ENCODE measurements at regions not wholly inside any gene's neighbourhood (a gene's known extent, or its start where the extent isn't known, plus 50 kb on each side); places are given as distances from the start of the nearest gene placed in this dataset.

DNA sequence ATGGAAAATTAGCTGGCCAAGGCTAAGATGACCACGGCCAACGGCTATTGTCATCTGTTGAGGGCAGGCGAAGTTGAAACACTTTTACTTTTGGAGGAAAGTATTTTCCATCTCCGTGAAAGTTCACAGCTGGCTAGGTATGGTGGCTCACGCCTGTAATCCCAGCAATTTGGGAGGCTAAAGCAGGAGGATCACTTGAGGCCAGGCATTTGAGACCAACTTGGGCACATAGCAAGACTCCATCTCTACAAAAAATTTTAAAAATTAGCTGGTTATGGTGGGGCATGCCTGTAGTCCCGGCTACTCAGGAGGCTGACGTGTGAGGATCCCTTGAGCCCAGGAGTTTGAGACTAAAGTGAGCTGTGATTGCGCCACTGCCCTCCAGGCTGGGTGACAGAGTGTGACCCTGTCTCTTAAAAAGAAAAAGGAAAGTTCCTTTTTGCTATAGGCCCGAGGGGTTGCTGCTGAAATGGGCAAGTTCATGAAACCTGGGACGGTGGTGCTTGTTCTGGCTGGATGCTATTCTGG is 85.5 kb upstream of the MKLN1 start:
- Histone ChIP-seq H3K4me1 (ENCODE audit: control insufficient read depth, insufficient read depth, low read length) (peaks cover 11% of the 10 kb centered on the region; the same call in 1 of the 2 replicates), H3K27ac (ENCODE audit: low read depth, low read length) (no peak overlapping the region), H3K36me3 (ENCODE audit: control insufficient read depth, insufficient read depth, low read length) (no peaks in the 10 kb centered on the region), H3K9me3 (ENCODE audit: control insufficient read depth, insufficient read depth, low read length) (no peaks in the 10 kb centered on the region), H3K27me3 (ENCODE audit: control insufficient read depth, insufficient read depth, low read length) (no peaks in the 10 kb centered on the region), H3K4me3 (ENCODE audit: low read depth, low read length) (no peak overlapping the region), H3K9ac (ENCODE audit: low read depth, low read length) (no peak overlapping the region)

DNA sequence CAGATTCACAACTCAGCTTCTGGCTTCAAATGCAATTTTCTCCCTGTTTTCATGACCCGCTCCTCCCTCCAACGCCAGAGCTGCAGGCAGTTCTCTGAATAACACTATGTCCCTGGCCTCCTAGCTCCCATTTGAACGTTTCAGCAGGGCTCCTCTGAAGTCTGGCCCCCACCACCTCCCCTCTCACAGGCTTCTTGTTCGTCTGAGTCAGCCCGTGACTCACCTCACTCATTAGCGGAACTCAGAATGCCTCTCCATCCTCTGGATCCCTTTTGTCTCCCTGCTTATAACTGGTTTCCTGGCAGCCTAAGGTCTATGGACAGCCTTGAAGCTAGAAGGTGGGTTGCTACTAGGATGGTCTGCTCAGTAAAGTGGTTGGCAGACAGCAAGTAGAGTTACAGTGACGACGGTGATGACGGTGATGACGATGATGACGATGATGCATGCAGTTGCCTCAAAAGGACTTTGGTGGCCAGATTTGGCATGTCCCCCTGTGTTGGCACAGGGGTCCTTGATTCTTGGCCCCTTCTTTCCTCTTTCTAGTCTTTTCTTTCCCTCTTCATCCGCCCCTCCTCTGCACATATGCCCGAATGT is 83.3 kb upstream of the MKLN1 start:
- H3K27me3 ChIP-seq (ENCODE audit: control insufficient read depth, insufficient read depth, low read length) = no peaks in the 10 kb centered on the region
- peak overlapping the region; percentile 65 for H3K27ac ChIP-seq (ENCODE audit: low read depth, low read length)
- H3K9ac ChIP-seq (ENCODE audit: low read depth, low read length) = no peak overlapping the region
- no peaks in the 10 kb centered on the region for H3K9me3 ChIP-seq (ENCODE audit: control insufficient read depth, insufficient read depth, low read length)
- H3K4me1 ChIP-seq (ENCODE audit: control insufficient read depth, insufficient read depth, low read length) = peaks cover 11% of the 10 kb centered on the region; the same call in 1 of the 2 replicates
- no peak overlapping the region for H3K4me3 ChIP-seq (ENCODE audit: low read depth, low read length)
- no peaks in the 10 kb centered on the region for H3K36me3 ChIP-seq (ENCODE audit: control insufficient read depth, insufficient read depth, low read length)

DNA sequence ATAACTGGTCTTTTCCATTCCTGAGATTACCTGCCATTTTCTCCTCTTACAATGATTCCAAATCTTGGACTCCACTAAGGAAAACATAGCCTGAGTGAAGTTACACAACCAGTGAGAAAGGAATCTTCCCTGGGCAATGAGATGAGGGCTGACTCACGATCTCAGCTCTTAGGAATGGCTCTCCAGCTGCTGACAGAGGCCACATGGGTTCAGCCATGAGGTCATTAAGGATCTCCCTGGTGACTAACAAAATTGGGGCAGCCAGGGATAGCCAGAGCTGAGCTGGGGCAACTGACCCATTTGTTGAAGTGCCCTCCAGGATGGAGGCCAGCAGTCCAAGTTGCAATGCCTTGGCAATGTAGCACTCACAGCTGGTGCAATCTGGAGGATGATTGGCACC is 78.7 kb upstream of the MKLN1 start:
- H3K27ac ChIP-seq (ENCODE audit: low read depth, low read length) = peak overlapping the region; percentile 6
- no peak overlapping the region for H3K9ac ChIP-seq (ENCODE audit: low read depth, low read length)

DNA sequence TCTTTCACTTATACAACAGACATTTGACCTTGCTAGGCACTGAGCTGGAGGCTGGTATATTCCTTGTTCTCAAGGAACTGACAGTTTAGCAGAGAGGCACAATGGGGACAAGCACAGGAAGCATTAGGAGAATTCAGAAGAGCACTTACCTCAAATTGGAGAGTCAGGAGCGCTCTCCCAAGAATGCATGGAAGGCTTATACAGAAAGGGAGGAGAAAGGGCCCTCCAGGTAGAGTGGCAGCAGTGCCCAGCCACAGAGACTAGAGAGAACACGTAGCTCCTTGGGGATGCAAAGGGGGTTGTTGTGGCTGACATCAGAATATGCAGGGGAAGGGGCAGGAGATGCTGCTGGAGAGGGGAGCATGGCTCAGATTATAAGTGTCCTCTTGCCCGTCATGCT is 78.2 kb upstream of the MKLN1 start:
- no peaks in the 10 kb centered on the region for H3K36me3 ChIP-seq (ENCODE audit: control insufficient read depth, insufficient read depth, low read length)
- peaks cover 5% of the 10 kb centered on the region; the same call in 1 of the 2 replicates for H3K4me1 ChIP-seq (ENCODE audit: control insufficient read depth, insufficient read depth, low read length)
- no peak overlapping the region for H3K27ac ChIP-seq (ENCODE audit: low read depth, low read length)
- H3K9me3 ChIP-seq (ENCODE audit: control insufficient read depth, insufficient read depth, low read length) = peaks cover 11% of the 10 kb centered on the region
- no peak overlapping the region for H3K4me3 ChIP-seq (ENCODE audit: low read depth, low read length)
- H3K9ac ChIP-seq (ENCODE audit: low read depth, low read length) = no peak overlapping the region
- no peaks in the 10 kb centered on the region for H3K27me3 ChIP-seq (ENCODE audit: control insufficient read depth, insufficient read depth, low read length)

More for the DNA sequence above, 78.7 kb upstream of the MKLN1 start:
- Histone ChIP-seq H3K9me3 (ENCODE audit: control insufficient read depth, insufficient read depth, low read length) (peaks cover 6% of the 10 kb centered on the region; the same call in 1 of the 2 replicates), H3K4me1 (ENCODE audit: control insufficient read depth, insufficient read depth, low read length) (peaks cover 10% of the 10 kb centered on the region; the same call in 1 of the 2 replicates), H3K4me3 (ENCODE audit: low read depth, low read length) (no peak overlapping the region), H3K27me3 (ENCODE audit: control insufficient read depth, insufficient read depth, low read length) (no peaks in the 10 kb centered on the region), H3K36me3 (ENCODE audit: control insufficient read depth, insufficient read depth, low read length) (no peaks in the 10 kb centered on the region)

DNA sequence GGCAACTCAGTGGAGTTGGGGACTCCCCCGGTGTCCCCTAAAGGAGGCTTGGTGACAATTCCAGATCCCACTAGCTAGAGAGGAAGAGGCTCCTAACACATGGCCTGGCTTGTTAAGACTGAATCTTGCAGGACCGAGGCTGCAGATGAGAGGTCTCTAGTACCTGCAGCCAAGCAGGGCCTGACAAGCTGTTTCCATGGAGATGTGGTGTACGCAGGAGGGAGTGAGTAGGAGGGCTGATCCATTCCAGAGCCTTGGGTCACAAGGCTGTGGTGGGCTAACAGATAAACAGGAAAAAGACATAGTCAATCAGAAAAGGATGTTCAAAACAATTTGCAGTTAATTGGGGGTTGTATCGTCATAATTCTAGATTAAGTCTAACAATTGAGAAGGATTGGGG is 77.3 kb upstream of the MKLN1 start:
- H3K27ac ChIP-seq (ENCODE audit: low read depth, low read length) = no peak overlapping the region
- H3K4me1 ChIP-seq (ENCODE audit: control insufficient read depth, insufficient read depth, low read length) = no peaks in the 10 kb centered on the region
- H3K4me3 ChIP-seq (ENCODE audit: low read depth, low read length) = no peak overlapping the region
- H3K9me3 ChIP-seq (ENCODE audit: control insufficient read depth, insufficient read depth, low read length) = peaks cover 14% of the 10 kb centered on the region
- no peaks in the 10 kb centered on the region for H3K36me3 ChIP-seq (ENCODE audit: control insufficient read depth, insufficient read depth, low read length)
- no peak overlapping the region for H3K9ac ChIP-seq (ENCODE audit: low read depth, low read length)
- H3K27me3 ChIP-seq (ENCODE audit: control insufficient read depth, insufficient read depth, low read length) = no peaks in the 10 kb centered on the region

DNA sequence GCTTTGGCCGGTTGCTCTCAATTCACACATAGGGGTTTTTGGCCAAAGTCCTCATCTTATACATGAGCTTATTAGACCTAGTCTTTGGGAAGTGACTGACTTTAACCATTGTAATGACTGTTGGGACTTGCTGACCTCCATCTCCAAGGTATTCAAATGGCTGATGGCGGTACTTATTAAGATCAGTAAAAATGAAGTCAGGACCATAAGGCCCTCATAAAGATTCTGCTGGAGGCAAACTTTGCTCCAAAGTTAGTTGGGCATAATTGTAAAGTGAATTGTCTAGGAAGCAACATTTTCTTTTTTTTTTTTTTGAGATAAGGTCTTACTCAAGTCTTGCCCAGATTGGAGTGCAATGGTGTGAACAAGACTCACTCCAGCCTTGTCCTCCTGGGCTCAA is 76.3 kb upstream of the MKLN1 start:
- H3K27me3 ChIP-seq (ENCODE audit: control insufficient read depth, insufficient read depth, low read length) = no peaks in the 10 kb centered on the region
- H3K9ac ChIP-seq (ENCODE audit: low read depth, low read length) = no peak overlapping the region
- H3K9me3 ChIP-seq (ENCODE audit: control insufficient read depth, insufficient read depth, low read length) = peaks cover 14% of the 10 kb centered on the region
- H3K36me3 ChIP-seq (ENCODE audit: control insufficient read depth, insufficient read depth, low read length) = no peaks in the 10 kb centered on the region
- H3K27ac ChIP-seq (ENCODE audit: low read depth, low read length) = no peak overlapping the region
- H3K4me3 ChIP-seq (ENCODE audit: low read depth, low read length) = no peak overlapping the region
- H3K4me1 ChIP-seq (ENCODE audit: control insufficient read depth, insufficient read depth, low read length) = no peaks in the 10 kb centered on the region

DNA sequence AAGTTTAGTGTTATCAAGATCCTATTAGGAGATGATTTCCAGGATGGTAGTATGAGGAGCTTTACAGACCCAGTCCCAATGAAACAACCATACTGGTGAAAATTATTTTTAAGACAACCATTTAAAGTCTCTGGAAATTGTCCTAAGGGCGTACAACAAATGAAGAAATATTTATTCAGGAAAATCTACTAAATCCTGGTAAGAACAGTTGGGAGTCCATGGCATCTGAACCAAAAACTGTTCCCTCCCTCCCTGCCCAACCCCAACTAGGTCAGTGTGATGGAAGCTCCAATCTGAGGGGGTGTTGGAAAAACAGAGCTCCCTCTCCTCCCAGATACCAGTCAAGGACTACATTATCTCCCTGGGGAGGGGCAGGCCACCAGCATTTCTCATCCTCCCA is 74.7 kb upstream of the MKLN1 start:
- Histone ChIP-seq H3K4me3 (ENCODE audit: low read depth, low read length) (no peak overlapping the region), H3K27ac (ENCODE audit: low read depth, low read length) (no peak overlapping the region), H3K36me3 (ENCODE audit: control insufficient read depth, insufficient read depth, low read length) (no peaks in the 10 kb centered on the region), H3K9ac (ENCODE audit: low read depth, low read length) (no peak overlapping the region), H3K9me3 (ENCODE audit: control insufficient read depth, insufficient read depth, low read length) (peaks cover 14% of the 10 kb centered on the region), H3K27me3 (ENCODE audit: control insufficient read depth, insufficient read depth, low read length) (no peaks in the 10 kb centered on the region), H3K4me1 (ENCODE audit: control insufficient read depth, insufficient read depth, low read length) (no peaks in the 10 kb centered on the region)

DNA sequence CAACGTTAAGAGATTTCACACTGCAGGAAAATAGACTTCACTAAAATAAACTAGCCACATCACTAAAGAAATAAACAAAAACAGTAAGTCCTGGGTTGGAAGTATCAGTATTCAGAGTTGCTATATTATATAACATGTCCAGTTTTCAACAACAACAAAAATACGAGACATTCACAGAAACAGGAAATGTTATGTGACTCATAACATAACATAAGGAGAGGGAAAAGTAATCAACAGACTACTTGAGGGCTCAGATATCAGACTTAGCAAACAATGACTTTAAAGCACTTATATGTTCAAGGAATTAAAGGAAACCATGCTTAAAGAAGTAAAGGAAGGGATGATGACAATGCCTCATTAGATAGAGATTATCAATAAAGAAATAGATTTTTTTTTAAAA is 73.5 kb upstream of the MKLN1 start:
- H3K9ac ChIP-seq (ENCODE audit: low read depth, low read length) = no peak overlapping the region
- no peak overlapping the region for H3K4me3 ChIP-seq (ENCODE audit: low read depth, low read length)
- H3K4me1 ChIP-seq (ENCODE audit: control insufficient read depth, insufficient read depth, low read length) = no peaks in the 10 kb centered on the region
- H3K27me3 ChIP-seq (ENCODE audit: control insufficient read depth, insufficient read depth, low read length) = no peaks in the 10 kb centered on the region
- no peaks in the 10 kb centered on the region for H3K36me3 ChIP-seq (ENCODE audit: control insufficient read depth, insufficient read depth, low read length)
- H3K27ac ChIP-seq (ENCODE audit: low read depth, low read length) = no peak overlapping the region
- peaks cover 14% of the 10 kb centered on the region for H3K9me3 ChIP-seq (ENCODE audit: control insufficient read depth, insufficient read depth, low read length)

DNA sequence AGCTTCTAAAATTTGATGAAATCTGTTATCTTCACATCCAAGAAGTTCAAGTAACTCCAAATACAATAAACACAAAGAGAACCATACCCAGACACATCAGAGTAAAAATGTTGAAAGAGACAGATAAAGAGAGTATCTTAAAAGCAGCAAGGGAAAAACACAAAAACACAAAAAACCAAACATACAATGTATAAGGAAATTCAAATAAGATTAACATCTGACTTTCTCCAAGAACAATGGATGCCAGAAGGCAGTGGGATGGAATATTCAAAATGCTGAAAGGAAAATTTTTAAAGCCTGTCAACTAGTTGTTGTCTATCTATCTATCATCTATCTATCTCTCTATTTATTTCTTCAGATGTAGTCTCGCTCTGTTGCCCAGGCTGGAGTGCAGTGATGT is 72.4 kb upstream of the MKLN1 start:
- peaks cover 14% of the 10 kb centered on the region for H3K9me3 ChIP-seq (ENCODE audit: control insufficient read depth, insufficient read depth, low read length)
- H3K4me1 ChIP-seq (ENCODE audit: control insufficient read depth, insufficient read depth, low read length) = no peaks in the 10 kb centered on the region
- H3K27me3 ChIP-seq (ENCODE audit: control insufficient read depth, insufficient read depth, low read length) = no peaks in the 10 kb centered on the region
- H3K27ac ChIP-seq (ENCODE audit: low read depth, low read length) = no peak overlapping the region
- no peaks in the 10 kb centered on the region for H3K36me3 ChIP-seq (ENCODE audit: control insufficient read depth, insufficient read depth, low read length)
- no peak overlapping the region for H3K9ac ChIP-seq (ENCODE audit: low read depth, low read length)
- no peak overlapping the region for H3K4me3 ChIP-seq (ENCODE audit: low read depth, low read length)

DNA sequence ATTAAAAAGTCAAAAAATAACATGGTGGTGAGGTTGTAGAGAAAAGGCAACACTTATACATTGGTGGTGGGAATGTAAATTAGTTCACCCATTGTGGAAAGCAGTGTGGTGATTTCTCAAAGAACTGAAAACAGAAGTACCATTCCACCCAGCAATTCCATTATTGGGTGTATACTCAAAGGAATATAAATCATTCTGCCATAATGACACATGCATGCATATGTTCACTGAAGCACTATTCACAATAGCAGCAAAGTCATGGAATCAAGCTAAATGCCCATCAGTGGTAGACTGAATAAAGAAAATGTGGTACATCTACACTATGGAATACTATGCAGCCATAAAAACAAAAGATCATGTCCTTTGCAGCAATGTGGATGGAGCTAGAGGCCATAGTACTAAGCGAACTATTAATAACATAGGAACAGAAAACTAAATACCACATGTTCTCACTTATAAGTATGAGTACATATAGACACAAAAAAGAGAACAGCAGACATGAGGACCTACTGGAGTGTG is 66.1 kb upstream of the MKLN1 start:
- H3K4me3 ChIP-seq (ENCODE audit: low read depth, low read length) = no peak overlapping the region
- H3K36me3 ChIP-seq (ENCODE audit: control insufficient read depth, insufficient read depth, low read length) = no peaks in the 10 kb centered on the region
- H3K27ac ChIP-seq (ENCODE audit: low read depth, low read length) = no peak overlapping the region
- H3K9ac ChIP-seq (ENCODE audit: low read depth, low read length) = no peak overlapping the region
- no peaks in the 10 kb centered on the region for H3K4me1 ChIP-seq (ENCODE audit: control insufficient read depth, insufficient read depth, low read length)
- no peaks in the 10 kb centered on the region for H3K9me3 ChIP-seq (ENCODE audit: control insufficient read depth, insufficient read depth, low read length)
- no peaks in the 10 kb centered on the region for H3K27me3 ChIP-seq (ENCODE audit: control insufficient read depth, insufficient read depth, low read length)

DNA sequence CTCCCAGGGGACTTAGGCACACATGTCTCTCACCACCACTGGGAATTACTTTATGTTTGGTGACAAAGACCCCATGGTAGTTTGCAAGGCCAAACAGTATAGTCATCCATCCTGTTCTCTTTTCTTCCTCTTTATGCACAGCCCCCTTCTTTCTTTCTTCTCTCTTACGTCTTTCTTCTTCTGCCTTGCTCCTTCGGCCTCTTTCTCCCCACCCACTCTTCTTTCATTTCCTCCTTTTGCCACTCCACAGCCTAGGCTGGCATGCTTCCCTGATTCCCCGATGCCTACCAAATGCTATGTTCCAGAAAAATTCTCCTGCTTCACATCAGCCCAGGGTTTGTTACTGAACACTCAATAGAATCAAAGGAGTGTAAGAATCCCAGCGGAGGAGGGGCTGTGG is 62.4 kb upstream of the MKLN1 start:
- H3K36me3 ChIP-seq (ENCODE audit: control insufficient read depth, insufficient read depth, low read length) = no peaks in the 10 kb centered on the region
- H3K4me3 ChIP-seq (ENCODE audit: low read depth, low read length) = no peak overlapping the region
- H3K27ac ChIP-seq (ENCODE audit: low read depth, low read length) = no peak overlapping the region
- H3K4me1 ChIP-seq (ENCODE audit: control insufficient read depth, insufficient read depth, low read length) = no peaks in the 10 kb centered on the region
- no peaks in the 10 kb centered on the region for H3K27me3 ChIP-seq (ENCODE audit: control insufficient read depth, insufficient read depth, low read length)
- no peaks in the 10 kb centered on the region for H3K9me3 ChIP-seq (ENCODE audit: control insufficient read depth, insufficient read depth, low read length)
- H3K9ac ChIP-seq (ENCODE audit: low read depth, low read length) = no peak overlapping the region
